H9 (cell line): ENCODE measurements at regions not wholly inside any gene's neighbourhood (a gene's known extent, or its start where the extent isn't known, plus 50 kb on each side); places are given as distances from the start of the nearest gene placed in this dataset.

Experiments
- DNase-seq: peaks from one replicate; pipeline ENCODE4 v3.0.0-alpha.2; 2017
- H2AFZ ChIP-seq: one replicate; pipeline ENCODE4 v1.6.1; 2013; ENCODE audit warnings: mild to moderate bottlenecking, low read length, control low read depth, moderate library complexity
- H2AK5ac ChIP-seq: 2 replicates; pipeline ENCODE4 v1.6.1; 2013; ENCODE audit warnings: low read length, control low read depth, mixed read lengths; ENCODE audit not compliant: insufficient read length
- H2BK120ac ChIP-seq: one replicate; pipeline ENCODE4 v1.6.1; 2013; ENCODE audit warnings: low read depth, mild to moderate bottlenecking, low read length, control low read depth, inconsistent platforms; ENCODE audit not compliant: poor library complexity, severe bottlenecking
- H2BK12ac ChIP-seq: 2 replicates; pipeline ENCODE4 v1.6.1; 2013; ENCODE audit warnings: low read length, control low read depth, mixed read lengths, low read depth; ENCODE audit not compliant: insufficient read length
- H2BK15ac ChIP-seq: 2 replicates; pipeline ENCODE4 v1.6.1; 2013; ENCODE audit warnings: low read depth, low read length, control low read depth
- H2BK20ac ChIP-seq: one replicate; pipeline ENCODE4 v1.6.1; 2013; ENCODE audit warnings: low read depth, mild to moderate bottlenecking, low read length, control low read depth, inconsistent platforms; ENCODE audit not compliant: poor library complexity, severe bottlenecking
- H2BK5ac ChIP-seq: 2 replicates; pipeline ENCODE4 v1.6.1; 2013; ENCODE audit warnings: low read length, control low read depth, mixed read lengths; ENCODE audit not compliant: insufficient read length
- H3K14ac ChIP-seq: 2 replicates; pipeline ENCODE4 v1.6.1; 2013; ENCODE audit warnings: low read length, control low read depth; ENCODE audit not compliant: insufficient read depth
- H3K18ac ChIP-seq: 2 replicates; pipeline ENCODE4 v1.6.1; 2013; ENCODE audit warnings: low read depth, mild to moderate bottlenecking, mixed read lengths, low read length, control low read depth; ENCODE audit not compliant: insufficient read length
- H3K23ac ChIP-seq: 2 replicates; pipeline ENCODE4 v1.6.1; 2013; ENCODE audit warnings: low read length, control low read depth, mixed read lengths, low read depth; ENCODE audit not compliant: insufficient read length
- H3K23me2 ChIP-seq: 2 replicates; pipeline ENCODE4 v1.6.1; 2013; ENCODE audit warnings: low read depth, mild to moderate bottlenecking, mixed read lengths, low read length, control low read depth; ENCODE audit not compliant: insufficient read length, poor library complexity, severe bottlenecking
- H3K27ac ChIP-seq: 2 replicates; pipeline ENCODE4 v1.5.1; 2013; ENCODE audit warnings: low read length, control low read depth, mixed read lengths, low read depth; ENCODE audit not compliant: insufficient read length
- H3K27me3 ChIP-seq: 2 replicates; pipeline ENCODE4 v1.6.1; 2013; ENCODE audit warnings: low read length, control low read depth, inconsistent platforms; ENCODE audit not compliant: insufficient read depth
- H3K4ac ChIP-seq: 2 replicates; pipeline ENCODE4 v1.6.1; 2013; ENCODE audit warnings: low read depth, mild to moderate bottlenecking, control low read depth, inconsistent platforms, low read length, moderate library complexity
- H3K4me1 ChIP-seq: 2 replicates; pipeline ENCODE4 v1.6.1; 2013; ENCODE audit warnings: low read length, control low read depth, inconsistent platforms; ENCODE audit not compliant: insufficient read depth
- H3K4me2 ChIP-seq: 2 replicates; pipeline ENCODE4 v1.6.1; 2013; ENCODE audit warnings: low read length, control low read depth, mixed read lengths; ENCODE audit not compliant: insufficient read length, insufficient read depth
- H3K56ac ChIP-seq: 2 replicates; pipeline ENCODE4 v1.6.1; 2013; ENCODE audit warnings: low read depth, mild to moderate bottlenecking, mixed read lengths, low read length, control low read depth; ENCODE audit not compliant: insufficient read length
- H3K79me1 ChIP-seq: 2 replicates; pipeline ENCODE4 v1.6.1; 2013; ENCODE audit warnings: low read depth, mild to moderate bottlenecking, moderate library complexity, low read length, control low read depth, inconsistent platforms; ENCODE audit not compliant: insufficient read depth, poor library complexity, severe bottlenecking
- H3K79me2 ChIP-seq: 2 replicates; pipeline ENCODE4 v1.6.1; 2013; ENCODE audit warnings: low read length, control low read depth, inconsistent platforms; ENCODE audit not compliant: insufficient read depth
- H3K9ac ChIP-seq: 2 replicates; pipeline ENCODE4 v1.6.1; 2013; ENCODE audit warnings: low read length, control low read depth, mixed read lengths; ENCODE audit not compliant: insufficient read length; ENCODE audit errors: extremely low read depth
- H3K9me3 ChIP-seq: one replicate; pipeline ENCODE4 v1.6.1; 2013; ENCODE audit warnings: low read depth, low read length, inconsistent platforms; ENCODE audit not compliant: control insufficient read depth
- H3T11ph ChIP-seq: one replicate; pipeline ENCODE4 v1.6.1; 2013; ENCODE audit warnings: mild to moderate bottlenecking, low read length, control low read depth, inconsistent platforms
- H4K20me1 ChIP-seq: one replicate; pipeline ENCODE4 v1.6.1; 2013; ENCODE audit not compliant: control insufficient read depth, insufficient read length, insufficient read depth
- H4K5ac ChIP-seq: 2 replicates; pipeline ENCODE4 v1.6.1; 2013; ENCODE audit warnings: low read depth, mild to moderate bottlenecking, mixed read lengths, low read length, control low read depth; ENCODE audit not compliant: insufficient read length
- H4K8ac ChIP-seq: replicated peaks from 2 replicates; pipeline ENCODE4 v1.6.1; 2013; ENCODE audit warnings: low read length, control low read depth, mixed read lengths, low read depth; ENCODE audit not compliant: insufficient read length
- H4K91ac ChIP-seq: 2 replicates; pipeline ENCODE4 v1.6.1; 2013; ENCODE audit warnings: low read depth, mild to moderate bottlenecking, moderate library complexity, mixed read lengths, low read length, control low read depth; ENCODE audit not compliant: insufficient read length
- H3K27ac Mint-ChIP-seq, 3 experiments: 2 replicates in 2 of 3; 3 replicates in 1 of 3; pipeline ENCODE4 v1.8.0; 2020 to 2021; ENCODE audit warnings: mixed read lengths in 3 of 3, mild to moderate bottlenecking in 1 of 3, moderate library complexity in 1 of 3
- H3K27me3 Mint-ChIP-seq: 2 replicates; pipeline ENCODE4 v1.8.0; 2021; ENCODE audit warnings: low read depth, mild to moderate bottlenecking, moderate library complexity, mixed read lengths
- H3K36me3 Mint-ChIP-seq, 3 experiments: 2 replicates in 2 of 3; 3 replicates in 1 of 3; pipeline ENCODE4 v1.8.0; 2020 to 2021; ENCODE audit warnings: low read depth in 3 of 3, mixed read lengths in 3 of 3; ENCODE audit not compliant: insufficient read depth in 1 of 3
- H3K4me1 Mint-ChIP-seq, 2 experiments: 2 replicates each; pipeline ENCODE4 v1.8.0; 2020; ENCODE audit warnings: mixed read lengths in 2 of 2
- H3K4me3 Mint-ChIP-seq, 2 experiments: 2 replicates in 1 of 2; 3 replicates in 1 of 2; pipeline ENCODE4 v1.8.0; 2020 to 2021; ENCODE audit warnings: mild to moderate bottlenecking in 2 of 2, mixed read lengths in 2 of 2, moderate library complexity in 1 of 2
- H3K9me3 Mint-ChIP-seq, 2 experiments: 2 replicates in 1 of 2; 3 replicates in 1 of 2; pipeline ENCODE4 v1.8.0; 2020; ENCODE audit warnings: mild to moderate bottlenecking in 2 of 2, mixed read lengths in 2 of 2, moderate library complexity in 1 of 2
- CTCF ChIP-seq: fragments of 200-600 bp; sonication (generic); conservative IDR thresholded peaks from 3 replicates; pipeline ENCODE4 v1.8.0; 2021; ENCODE audit warnings: antibody characterized with exemption, mild to moderate bottlenecking
- WGBS: extraction: QIAGEN DNeasy Blood & Tissue Kit; methylation state at CpG from one replicate; pipeline ENCODE4 v1.1.7; 2013; ENCODE audit warnings: missing lambda C conversion rate, low lambda C conversion rate, mixed read lengths; ENCODE audit not compliant: insufficient read length; ENCODE audit errors: extremely low coverage; 5-methylcytosine and 5-hydroxymethylcytosine counted together

GRCh38 chrX:83345298-83345697 is 162.8 kb upstream of the POU3F4 start:
- no peak for TF ChIP-seq CTCF
- no CpG with 5 or more reads among the region's 3 CpGs for WGBS

More at GRCh38 chrX:83345298-83345697, 162.8 kb upstream of the POU3F4 start:
- Histone ChIP-seq H4K8ac (no peak overlapping the region), H3K4me2 (no peak overlapping the region), H3K23me2 (no peaks in the 10 kb centered on the region), H3K18ac (no peak overlapping the region), H3K27ac (no peak overlapping the region), H3K27me3 (no peaks in the 10 kb centered on the region; the same call in 1 of the 2 replicates), H3K56ac (no peak overlapping the region), H4K5ac (no peak overlapping the region), H2BK20ac (no peak overlapping the region), H2AFZ (no peak overlapping the region), H4K91ac (no peak overlapping the region), H2AK5ac (no peak overlapping the region), H3K23ac (no peak overlapping the region), H3K4me1 (no peaks in the 10 kb centered on the region), H2BK12ac (no peak overlapping the region), H3K9me3 (peaks cover 6% of the 10 kb centered on the region), H3K9ac (no peak overlapping the region), H2BK5ac (no peak overlapping the region), H3K14ac (no peak overlapping the region), H2BK15ac (no peak overlapping the region), H4K20me1 (no peaks in the 10 kb centered on the region), H3T11ph (no peak overlapping the region), H3K4ac (no peak overlapping the region), H2BK120ac (no peak overlapping the region), H3K79me2 (no peaks in the 10 kb centered on the region), H3K79me1 (no peaks in the 10 kb centered on the region)
- no peaks in the 10 kb centered on the region for H3K27me3 Mint-ChIP-seq
- DNase-seq = no peak
- H3K36me3 Mint-ChIP-seq = no peaks in the 10 kb centered on the region; a peak in 1 of 7 replicates
- H3K27ac Mint-ChIP-seq = no peak overlapping the region
- peaks cover 35 to 53% of the 10 kb centered on the region in 2 experiments for H3K9me3 Mint-ChIP-seq
- H3K4me1 Mint-ChIP-seq = peaks cover 0 to 3% of the 10 kb centered on the region in 2 experiments; a peak in 2 of 4 replicates
- H3K4me3 Mint-ChIP-seq = no peak overlapping the region
